Eye (tissue), 1 donor: ENCODE measurements at regions not wholly inside any gene's neighbourhood (a gene's known extent, or its start where the extent isn't known, plus 50 kb on each side); places are given as distances from the start of the nearest gene placed in this dataset.
"Not testable (repeated sequence)": the region's sequence is repeated elsewhere in the genome, so short reads cannot be mapped to it uniquely, and the experiment has no call there.

Experiments used
- DNase-seq: peaks from one replicate; pipeline ENCODE4 v3.0.0-alpha.2; 2015

DNA sequence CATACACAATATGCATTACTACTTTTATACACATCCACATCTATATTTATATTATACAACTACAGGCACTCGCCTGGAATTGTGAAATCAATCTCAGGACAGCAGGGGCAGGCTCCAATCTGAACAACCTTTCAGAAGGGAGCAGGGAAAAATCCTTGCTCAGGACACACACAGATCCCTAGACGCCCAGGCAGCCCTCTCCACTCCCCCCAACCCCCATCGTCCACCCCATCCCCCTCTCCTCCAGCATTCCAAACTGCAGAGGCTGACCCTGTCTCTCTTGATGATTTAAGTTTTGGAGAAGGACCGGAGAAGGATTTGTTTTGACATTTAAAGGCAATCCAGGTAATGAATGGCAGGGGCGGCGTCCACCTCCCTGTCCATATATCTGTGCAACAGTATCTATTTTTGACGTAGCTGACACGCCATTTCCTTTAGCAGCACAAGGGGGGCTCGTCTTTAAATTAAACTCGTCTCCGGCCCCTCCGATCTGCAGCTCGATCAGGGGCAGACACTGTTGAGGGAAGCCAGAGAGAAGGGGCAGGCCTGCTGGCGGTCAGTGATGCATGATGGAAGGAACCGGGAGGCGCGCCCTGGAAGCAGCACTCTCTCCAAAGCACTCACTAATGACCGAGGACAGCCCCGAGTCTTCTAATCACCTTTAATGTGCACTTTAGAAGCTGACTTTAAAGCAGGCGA lies 95.0 kb upstream of the TBX5 start:
- peak; percentile 79 for DNase-seq

DNA sequence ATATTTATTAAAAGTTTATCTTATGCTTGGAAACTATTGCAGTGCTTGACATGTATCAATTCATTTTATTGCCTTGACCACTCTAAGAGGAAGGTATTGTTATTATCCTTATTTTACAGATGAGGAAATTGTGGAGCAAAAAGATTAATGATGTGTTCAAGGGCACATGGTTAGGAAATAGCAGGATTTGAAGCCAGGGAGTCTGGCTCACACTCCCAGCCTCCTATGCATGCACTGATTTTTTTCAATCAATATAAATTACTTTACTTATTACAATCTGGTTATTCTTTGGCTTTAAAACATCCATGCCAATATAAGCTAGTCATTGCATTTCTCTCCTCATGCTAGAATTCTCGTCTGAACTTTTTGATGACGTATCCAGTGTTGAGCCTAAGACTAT lies 94.2 kb upstream of the TBX5 start:
- DNase-seq = no peak

DNA sequence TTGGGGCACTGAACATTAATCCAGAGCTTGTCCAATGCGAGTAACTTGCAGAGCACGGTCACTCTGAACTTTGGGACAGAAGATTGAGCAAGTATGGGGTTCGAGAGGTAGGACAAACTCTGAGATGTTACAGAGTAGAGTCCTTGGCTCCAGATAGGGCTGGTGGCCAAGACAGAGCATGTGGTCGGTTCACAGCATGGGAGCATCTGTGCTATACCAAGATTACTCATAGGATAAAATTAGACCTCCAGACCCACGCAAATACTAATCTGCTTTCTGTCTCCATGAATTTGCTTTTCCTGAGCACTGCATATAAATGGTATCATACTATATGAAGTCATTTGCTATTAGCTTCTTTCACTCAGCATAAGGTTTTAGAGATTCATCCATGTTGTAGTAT lies 93.4 kb upstream of the TBX5 start:
- DNase-seq = no peak

DNA sequence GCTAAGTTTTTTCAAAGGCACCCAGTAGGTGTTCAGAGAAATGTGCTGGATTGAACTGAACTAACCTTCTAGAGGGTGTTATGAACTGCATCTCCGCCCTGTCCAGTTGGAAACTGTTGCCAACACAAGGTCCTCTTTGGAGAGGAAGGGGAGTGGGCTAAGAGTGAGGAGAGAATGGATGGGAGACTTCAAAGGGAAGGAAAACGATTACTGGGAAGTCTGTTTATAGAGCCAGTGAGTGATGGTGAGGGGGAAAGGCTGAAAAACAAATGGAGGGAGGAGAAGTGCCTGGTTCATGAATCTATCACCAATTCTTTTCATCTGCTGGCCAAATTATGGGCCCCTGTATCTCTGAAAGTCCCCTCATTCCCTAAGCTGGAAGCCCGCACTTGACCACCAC lies 86.0 kb upstream of the TBX5 start:
- no peak for DNase-seq

DNA sequence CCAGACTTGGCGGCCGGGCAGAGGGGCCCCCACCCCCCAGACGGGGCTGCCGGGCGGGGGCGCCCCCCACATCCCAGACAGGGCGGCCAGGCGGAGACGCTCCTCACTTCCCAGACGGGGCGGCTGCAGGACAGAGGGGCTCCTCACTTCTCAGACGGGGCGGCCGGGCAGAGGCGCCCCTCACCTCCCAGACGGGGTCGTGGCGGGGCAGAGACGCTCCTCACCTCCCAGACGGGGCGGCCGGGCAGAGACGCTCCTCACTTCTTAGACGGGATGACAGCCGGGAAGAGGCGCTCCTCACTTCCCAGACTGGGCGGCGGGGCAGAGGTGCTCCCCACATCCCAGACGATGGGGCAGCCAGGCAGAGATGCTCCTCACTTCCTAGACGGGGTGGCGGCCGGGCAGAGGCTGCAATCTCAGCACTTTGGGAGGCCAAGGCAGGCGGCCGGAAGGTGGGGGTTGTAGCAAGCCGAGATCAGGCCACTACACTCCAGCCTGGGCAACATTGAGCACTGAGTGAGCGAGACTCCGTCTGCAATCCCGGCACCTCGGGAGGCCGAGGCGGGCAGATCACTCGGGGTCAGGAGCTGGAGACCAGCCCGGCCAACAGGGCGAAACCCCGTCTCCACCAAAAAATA lies 79.0 kb upstream of the TBX5 start:
- DNase-seq = not testable (repeated sequence)

DNA sequence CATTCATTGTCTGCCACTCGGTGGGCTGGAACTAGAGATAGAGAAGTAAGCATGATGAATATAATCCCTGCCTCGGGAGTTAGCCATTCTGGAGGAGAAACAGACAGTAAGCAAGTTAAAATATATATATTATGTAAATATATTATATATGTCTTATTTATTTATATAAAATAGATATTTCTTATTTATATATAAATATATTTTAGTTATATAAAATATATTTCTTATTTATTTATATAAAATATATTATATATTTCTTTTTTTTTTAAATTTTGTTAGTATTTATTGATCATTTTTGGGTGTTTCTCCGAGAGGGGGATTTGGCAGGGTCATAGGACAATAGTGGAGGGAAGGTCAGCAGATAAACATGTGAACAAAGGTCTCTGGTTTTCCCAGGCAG lies 78.1 kb upstream of the TBX5 start:
- no peak for DNase-seq

DNA sequence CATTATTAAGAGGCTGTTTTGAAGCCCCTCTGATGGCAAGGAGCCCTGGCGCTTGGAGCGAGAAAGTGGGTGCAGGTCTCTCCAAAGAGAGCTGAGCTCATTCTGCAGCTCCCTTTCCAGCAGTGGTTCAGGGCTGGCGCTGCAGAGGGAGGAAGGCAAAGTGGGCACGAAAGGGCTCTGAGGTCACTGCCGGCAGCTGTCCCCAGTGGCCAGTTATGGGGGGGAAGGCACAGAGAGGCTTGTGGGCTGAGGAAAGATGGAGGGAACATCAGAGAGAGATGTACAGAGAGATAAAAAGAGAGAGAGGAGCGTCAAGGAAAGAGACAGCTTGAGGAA lies 75.2 kb upstream of the TBX5 start:
- peak; percentile 55 for DNase-seq

DNA sequence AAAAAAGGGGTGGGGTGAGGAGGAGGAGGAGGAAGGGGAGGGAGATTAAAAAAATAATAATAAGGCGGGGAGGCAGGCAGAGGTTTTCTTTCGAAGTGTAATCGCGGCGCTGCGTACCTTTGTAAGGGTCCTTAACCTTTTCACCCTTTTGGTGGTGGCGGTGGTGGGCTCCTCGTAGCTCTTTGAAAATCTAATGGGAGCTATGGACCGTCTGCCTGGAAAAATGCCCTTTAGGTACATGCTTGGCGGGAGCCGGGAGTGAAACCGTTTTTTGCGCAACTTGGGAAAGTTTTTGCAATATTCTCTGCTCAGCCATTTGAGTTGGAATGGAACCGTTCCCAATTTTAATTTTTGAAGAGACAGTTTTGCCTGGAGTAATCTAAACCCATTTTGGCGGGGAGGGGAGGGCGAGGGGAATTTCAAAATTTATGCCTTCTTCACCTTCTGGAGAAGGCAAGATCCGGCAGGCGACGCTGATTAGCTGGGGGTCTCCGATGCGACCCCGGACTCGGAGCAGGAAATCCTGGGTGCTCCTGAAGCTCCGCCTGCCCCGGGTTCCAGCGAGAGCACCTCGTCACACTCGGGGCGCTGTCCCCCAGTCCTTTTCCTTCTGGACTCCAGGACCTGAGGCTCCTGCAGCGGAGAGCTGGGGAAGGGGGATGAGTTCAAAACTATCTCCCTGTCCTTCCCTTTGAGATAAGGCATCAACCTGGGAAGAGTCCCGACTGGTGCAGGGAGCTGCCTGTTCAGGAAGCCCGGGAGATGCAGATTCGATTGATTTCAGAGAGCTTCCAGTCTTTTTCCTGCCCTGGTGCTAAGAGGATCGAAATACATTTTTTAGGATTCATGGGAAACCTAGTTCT lies 74.6 kb upstream of the TBX5 start:
- peak; percentile 55 for DNase-seq

DNA sequence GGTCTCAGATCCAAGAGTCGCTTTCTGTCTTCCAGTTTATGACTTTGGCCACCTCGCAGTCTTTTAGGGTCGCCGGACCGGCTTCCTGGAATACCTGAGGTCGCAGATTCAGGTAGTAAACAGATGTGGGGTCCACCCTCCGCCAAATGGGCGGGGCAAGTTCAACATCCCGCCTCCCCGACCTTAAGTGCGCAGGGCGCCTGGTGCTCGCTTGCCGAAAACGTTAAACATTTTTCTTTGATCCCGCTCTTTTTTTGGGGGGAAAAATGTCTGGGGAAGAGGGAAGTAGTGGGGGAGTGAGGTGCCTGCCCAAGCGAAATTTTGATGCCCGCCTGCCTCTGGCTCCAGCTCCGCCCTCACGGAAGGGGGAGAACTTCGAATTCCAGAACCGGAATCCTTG lies 73.9 kb upstream of the TBX5 start:
- DNase-seq = peak; percentile 55

DNA sequence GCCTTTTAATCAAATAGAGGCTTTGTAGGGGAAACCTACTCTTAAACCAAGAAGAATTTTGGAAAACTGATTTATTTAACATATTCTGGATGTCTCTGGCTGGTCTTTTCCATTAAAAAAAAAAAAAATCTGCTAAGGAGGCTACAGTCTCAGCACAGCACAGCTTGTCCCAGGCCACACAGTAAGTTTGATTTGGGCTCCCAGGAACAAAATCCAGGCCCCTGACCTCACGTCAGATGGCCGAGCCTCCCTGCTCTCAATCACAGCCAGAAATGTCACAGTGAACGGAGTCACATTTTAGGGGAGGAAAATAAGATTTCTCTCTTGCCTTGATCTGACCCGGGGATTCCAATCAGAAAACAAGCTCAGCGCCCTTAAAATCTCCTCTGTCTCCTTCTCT lies 72.9 kb upstream of the TBX5 start:
- DNase-seq = no peak

DNA sequence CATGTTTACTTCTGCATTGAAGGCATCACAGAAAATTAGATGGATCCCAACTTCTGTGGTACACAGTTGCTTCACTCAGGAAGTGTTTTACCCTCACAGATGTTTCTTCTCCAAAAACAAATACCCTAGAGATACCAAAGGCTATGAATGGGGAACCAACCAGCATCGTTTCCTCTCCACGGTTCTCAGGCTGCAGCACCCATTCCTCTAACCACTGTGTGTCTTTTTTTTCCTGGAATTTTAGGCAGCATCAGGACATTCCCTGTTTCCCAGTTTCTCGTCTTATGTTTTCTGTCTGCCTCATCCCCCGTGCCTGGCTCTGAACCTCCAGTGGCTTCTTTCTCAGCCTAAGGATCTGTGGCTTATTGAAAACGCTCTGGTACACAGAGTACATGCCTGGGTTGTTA lies 72.0 kb upstream of the TBX5 start:
- DNase-seq = no peak

DNA sequence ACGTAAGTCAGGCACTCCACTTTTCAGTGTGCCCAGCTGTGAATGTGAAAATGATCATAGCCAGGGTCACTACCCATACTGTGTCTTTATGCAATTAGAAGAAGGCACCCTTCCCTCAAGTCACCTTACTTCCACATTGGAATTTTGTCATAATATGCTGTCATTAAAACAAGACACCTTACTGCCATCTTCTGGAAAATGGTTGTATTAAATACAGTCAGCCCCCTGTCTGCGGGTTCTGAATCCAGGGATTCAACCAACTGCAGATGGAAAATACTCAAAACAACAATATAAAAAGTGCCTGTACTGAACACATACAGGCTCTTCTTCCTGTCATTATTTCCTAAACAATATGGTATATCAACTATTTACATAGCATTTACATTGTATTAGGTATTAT lies 70.2 kb upstream of the TBX5 start:
- peak; percentile 57 for DNase-seq

DNA sequence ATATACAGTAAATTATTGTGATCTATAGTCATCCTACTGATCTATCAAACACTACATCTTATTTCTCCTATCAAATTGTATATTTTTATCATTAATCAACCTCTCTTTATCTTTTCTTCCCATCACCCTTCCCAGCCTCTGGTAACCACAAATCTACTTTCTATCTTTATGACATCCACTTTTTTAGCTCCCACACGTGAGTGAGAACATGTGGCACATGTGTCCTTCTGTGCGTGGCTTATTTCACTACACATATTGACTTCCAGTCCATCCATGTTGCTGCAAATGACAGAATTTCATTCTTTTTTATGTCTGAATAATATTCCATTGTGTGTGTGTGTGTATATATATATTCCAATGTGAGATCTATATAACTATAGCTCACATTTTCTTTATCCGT lies 67.8 kb upstream of the TBX5 start:
- DNase-seq = no peak

DNA sequence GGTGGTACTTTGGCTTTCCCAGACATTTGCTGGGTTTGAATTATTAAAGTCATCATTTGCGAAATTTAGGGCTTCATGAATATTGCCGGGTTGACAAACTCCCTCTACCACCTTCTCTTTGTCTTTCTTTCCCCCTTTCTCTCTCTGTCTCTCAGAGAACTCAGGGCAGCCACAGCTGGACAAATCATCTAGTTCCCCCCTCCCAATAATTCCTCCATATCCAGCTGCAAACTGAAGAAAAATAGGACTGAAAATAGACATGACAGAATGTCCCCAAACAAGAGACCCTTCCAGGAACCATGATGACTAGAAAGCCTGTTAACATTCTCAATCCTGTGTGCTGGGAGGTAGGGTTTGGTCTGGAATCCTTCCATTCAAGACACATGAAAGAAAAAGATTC lies 67.1 kb upstream of the TBX5 start:
- DNase-seq = no peak

DNA sequence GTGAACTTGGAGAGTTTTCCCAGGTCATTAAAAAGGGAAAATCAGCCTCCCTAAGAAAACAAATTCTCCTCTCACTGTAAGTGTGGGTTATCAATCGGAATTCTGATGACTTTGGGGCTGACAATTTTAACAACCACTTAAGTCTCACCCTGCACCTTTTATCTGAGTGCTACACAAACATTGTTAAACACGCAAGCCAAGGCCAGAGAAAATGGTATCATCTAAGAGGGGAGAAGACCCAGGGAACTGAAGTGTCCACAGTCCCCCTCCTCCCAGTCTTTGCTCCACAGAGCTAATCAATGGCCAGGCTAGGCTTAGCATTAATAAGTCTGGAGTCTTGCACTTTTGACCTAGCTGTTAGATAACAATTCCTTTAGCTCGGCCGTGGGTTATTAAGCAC lies 51.7 kb upstream of the TBX5 start:
- DNase-seq = no peak
